NB4 (cell line): ENCODE measurements at regions not wholly inside any gene's neighbourhood (a gene's known extent, or its start where the extent isn't known, plus 50 kb on each side); places are given as distances from the start of the nearest gene placed in this dataset.

Experiments used
- DNase-seq: peaks from one replicate; pipeline ENCODE4 v3.0.0; 2010; ENCODE audit warnings: low read depth
- H3K4me3 ChIP-seq: one replicate; pipeline ENCODE4 v1.5.1; 2011; ENCODE audit warnings: mild to moderate bottlenecking, low read depth, low read length, moderate library complexity
- MYC ChIP-seq: IDR thresholded peaks from 2 replicates; pipeline ENCODE4 v1.6.1; 2011; ENCODE audit warnings: low read depth, low read length
- POLR2A ChIP-seq: IDR thresholded peaks from 2 replicates; pipeline ENCODE4 v1.6.1; 2011; ENCODE audit warnings: mild to moderate bottlenecking; ENCODE audit not compliant: insufficient read length; ENCODE audit errors: extremely low read depth
- TF ChIP-seq, protein P1 (sequence below): IDR thresholded peaks from one replicate; pipeline ENCODE4 v1.5.1; 2012; ENCODE audit warnings: low read depth, low read length
- TF ChIP-seq, protein P2 (sequence below): IDR thresholded peaks from 2 replicates; pipeline ENCODE4 v1.6.1; 2011; ENCODE audit warnings: low read depth, low read length

DNA sequence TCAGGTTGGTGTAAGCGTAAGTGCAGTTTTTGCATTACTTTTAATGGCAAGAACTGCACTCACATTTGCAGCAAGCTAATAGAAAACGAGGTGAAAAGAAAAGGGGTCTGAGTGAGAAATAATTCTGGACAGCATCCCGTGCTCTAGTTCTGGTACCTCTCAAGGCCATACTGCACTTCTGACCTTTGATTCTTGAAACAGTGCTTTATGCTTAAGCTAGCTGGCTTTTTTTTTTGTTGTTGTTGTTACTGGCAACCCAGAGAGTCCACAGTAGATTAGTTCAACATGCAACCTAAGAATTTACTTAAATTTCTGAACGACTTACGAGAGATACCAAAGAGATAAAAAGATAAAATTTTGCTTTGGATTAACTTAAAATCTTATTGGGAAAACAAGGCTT, 75.2 kb upstream of the PRKD1 start:
- DNase-seq, result no peak
- no peak for TF ChIP-seq MYC
- TF ChIP-seq, protein P1, sequence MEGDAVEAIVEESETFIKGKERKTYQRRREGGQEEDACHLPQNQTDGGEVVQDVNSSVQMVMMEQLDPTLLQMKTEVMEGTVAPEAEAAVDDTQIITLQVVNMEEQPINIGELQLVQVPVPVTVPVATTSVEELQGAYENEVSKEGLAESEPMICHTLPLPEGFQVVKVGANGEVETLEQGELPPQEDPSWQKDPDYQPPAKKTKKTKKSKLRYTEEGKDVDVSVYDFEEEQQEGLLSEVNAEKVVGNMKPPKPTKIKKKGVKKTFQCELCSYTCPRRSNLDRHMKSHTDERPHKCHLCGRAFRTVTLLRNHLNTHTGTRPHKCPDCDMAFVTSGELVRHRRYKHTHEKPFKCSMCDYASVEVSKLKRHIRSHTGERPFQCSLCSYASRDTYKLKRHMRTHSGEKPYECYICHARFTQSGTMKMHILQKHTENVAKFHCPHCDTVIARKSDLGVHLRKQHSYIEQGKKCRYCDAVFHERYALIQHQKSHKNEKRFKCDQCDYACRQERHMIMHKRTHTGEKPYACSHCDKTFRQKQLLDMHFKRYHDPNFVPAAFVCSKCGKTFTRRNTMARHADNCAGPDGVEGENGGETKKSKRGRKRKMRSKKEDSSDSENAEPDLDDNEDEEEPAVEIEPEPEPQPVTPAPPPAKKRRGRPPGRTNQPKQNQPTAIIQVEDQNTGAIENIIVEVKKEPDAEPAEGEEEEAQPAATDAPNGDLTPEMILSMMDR, result no peak
- TF ChIP-seq, protein P2, sequence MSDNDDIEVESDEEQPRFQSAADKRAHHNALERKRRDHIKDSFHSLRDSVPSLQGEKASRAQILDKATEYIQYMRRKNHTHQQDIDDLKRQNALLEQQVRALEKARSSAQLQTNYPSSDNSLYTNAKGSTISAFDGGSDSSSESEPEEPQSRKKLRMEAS, result no peak
- no peak for TF ChIP-seq POLR2A
- no peak overlapping the region for H3K4me3 ChIP-seq

DNA sequence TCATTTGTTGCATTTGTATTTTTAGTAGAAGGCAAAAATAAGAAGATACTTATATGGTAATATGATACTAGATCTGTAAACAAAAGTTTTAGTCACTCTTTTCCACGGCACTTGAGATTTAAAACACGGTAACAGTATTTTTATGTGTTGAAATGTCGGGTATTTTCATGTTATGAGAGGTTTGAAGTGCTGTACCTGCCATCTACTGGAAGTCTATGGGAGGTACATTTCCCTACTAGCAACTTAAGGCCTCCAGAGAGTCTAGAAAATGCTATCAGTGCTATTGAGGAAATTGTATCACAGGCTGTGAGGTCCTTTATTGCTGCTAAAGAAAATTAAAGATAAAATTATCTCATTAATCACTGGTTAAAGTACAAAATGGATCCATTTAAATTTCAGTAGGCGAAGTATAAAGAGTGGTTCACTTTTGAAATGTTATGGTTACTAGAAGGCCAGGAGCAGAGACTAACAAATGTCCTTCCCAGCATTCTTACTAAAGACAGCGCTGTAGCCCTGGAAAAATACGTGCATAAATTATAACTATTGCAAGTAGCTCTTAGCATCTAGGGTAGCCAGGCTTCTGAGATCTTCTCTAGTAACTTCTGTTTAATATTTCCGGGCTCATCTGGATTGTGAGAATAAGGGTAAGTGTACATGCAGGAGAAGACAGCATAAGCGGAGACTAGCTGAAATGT, 77.6 kb upstream of the PRKD1 start:
- DNase-seq, result peak; percentile 41
- no peak for TF ChIP-seq POLR2A
- TF ChIP-seq, protein P1, result peak; percentile 39
- no peak overlapping the region for H3K4me3 ChIP-seq

DNA sequence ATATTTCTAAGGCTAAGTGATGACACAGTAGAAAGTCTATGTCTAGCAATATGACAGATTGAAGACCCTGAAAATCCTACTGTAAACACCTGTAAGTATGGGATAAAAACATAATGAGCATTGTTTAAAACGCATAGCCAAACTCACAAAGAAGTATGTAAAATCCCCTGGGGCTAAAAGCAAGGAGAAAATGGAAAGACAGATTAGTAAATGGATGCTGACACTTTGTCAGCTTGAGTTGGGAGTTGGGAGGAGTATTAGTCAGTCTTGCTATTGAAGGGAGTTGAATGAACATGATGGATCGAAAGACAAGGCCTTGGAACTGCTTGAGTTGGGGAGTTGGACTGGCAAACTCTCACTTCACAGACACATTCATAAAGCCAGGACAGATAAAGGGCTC, 79.0 kb upstream of the PRKD1 start:
- no peak for DNase-seq
- H3K4me3 ChIP-seq, result no peak overlapping the region
- TF ChIP-seq, protein P2, result no peak
- TF ChIP-seq, protein P1, result no peak
- TF ChIP-seq MYC (no peak), POLR2A (no peak)

DNA sequence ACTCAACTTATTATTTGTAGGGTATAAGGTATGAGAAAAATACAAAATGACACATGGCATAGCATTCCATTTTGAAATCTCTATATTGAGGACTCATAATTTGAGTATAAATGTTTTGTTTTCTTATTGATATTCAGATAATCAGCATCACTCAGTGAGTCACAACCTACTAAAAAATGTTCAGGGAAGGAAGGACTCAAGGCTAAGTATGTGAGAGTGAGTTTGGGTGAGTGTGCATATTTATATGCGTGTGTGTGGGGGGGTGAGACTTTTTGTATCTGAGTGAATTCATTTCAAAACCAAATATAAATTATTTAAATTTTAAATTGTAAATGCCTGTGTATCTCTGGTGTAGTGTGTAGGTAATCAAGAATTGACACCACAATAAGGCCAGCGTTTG, 87.8 kb upstream of the PRKD1 start:
- TF ChIP-seq, protein P1, result no peak
- no peak for TF ChIP-seq POLR2A
- TF ChIP-seq, protein P2, result no peak
- TF ChIP-seq MYC, result no peak
- DNase-seq, result no peak
- no peak overlapping the region for H3K4me3 ChIP-seq

DNA sequence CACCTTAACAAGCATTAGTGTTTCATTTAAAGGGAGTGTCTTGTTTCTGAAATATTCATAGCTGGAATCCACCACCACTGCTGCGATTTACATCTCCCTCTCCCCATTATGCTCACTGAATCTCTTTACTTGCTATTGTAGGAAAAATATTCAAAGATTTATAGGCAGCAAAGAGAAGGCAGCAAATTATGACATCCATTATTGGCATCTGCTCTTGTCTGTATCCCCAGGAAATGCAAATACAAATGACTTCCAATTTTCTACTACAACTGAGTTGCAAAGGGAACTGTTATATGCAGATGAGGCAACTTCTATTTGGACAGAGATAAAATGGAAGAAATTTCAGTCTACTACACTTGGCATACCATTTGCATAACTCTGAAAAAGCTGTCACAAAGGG, 88.4 kb upstream of the PRKD1 start:
- no peak for DNase-seq

More for the DNA sequence above, 88.4 kb upstream of the PRKD1 start:
- TF ChIP-seq, protein P1, result no peak
- TF ChIP-seq, protein P2, result no peak
- TF ChIP-seq POLR2A, result no peak
- H3K4me3 ChIP-seq, result no peak overlapping the region
